ENCODE measurements at regions not wholly inside any gene's neighbourhood (a gene's known extent, or its start where the extent isn't known, plus 50 kb on each side); places are given as distances from the start of the nearest gene placed in this dataset.

- Histone ChIP-seq H3K36me3 (ENCODE audit: control insufficient read depth, insufficient read depth, low read length) (no peaks in the 10 kb centered on the region), H3K4me3 (ENCODE audit: low read length) (no peak overlapping the region), H3K27ac (ENCODE audit: low read length) (no peak overlapping the region), H3K9me3 (ENCODE audit: control insufficient read depth, insufficient read depth, low read length) (no peaks in the 10 kb centered on the region), H3K4me1 (ENCODE audit: control insufficient read depth, insufficient read depth, low read length) (no peaks in the 10 kb centered on the region), H3K27me3 (ENCODE audit: control insufficient read depth, insufficient read depth, low read length) (no peaks in the 10 kb centered on the region)
- no peak for DNase-seq
- Mint-ChIP-seq H3K36me3 (no peaks in the 10 kb centered on the region), H3K4me1 (no peaks in the 10 kb centered on the region), H3K27me3 (ENCODE audit: low read depth in 2 of 2) (peaks cover 25 to 31% of the 10 kb centered on the region in 2 donors), H3K4me3 (no peak overlapping the region), H3K9me3 (no peaks in the 10 kb centered on the region), H3K27ac (no peak overlapping the region)
- no peak for TF ChIP-seq CTCF (IDR thresholded peaks at IDR 0.05)
- intact Hi-C loops (cut with micrococcal nuclease) = no loop called here
- WGBS (ENCODE audit: insufficient coverage) = 98% methylated on average over 3 of the region's 6 CpGs
- no peak for ATAC-seq
These were observed 76.5 kb upstream of the CTTNBP2NL start for GRCh38 chr1:112319371-112320040.

- H3K27ac Mint-ChIP-seq = no peak overlapping the region
- H3K4me3 Mint-ChIP-seq = no peak overlapping the region
- TF ChIP-seq CTCF (IDR thresholded peaks at IDR 0.05) = no peak
- no peaks in the 10 kb centered on the region for H3K9me3 ChIP-seq (ENCODE audit: control insufficient read depth, insufficient read depth, low read length)
- no peaks in the 10 kb centered on the region for H3K36me3 Mint-ChIP-seq
- WGBS (ENCODE audit: insufficient coverage) = 77% methylated on average over 2 of the region's 2 CpGs
- ATAC-seq (no peak), DNase-seq (no peak)
- H3K4me3 ChIP-seq (ENCODE audit: low read length) = no peak overlapping the region
- H3K4me1 Mint-ChIP-seq = no peaks in the 10 kb centered on the region
- no peaks in the 10 kb centered on the region for H3K4me1 ChIP-seq (ENCODE audit: control insufficient read depth, insufficient read depth, low read length)
- intact Hi-C loops (cut with micrococcal nuclease) = no loop called here
- no peaks in the 10 kb centered on the region for H3K36me3 ChIP-seq (ENCODE audit: control insufficient read depth, insufficient read depth, low read length)
- H3K9me3 Mint-ChIP-seq = no peaks in the 10 kb centered on the region
- H3K27me3 ChIP-seq (ENCODE audit: control insufficient read depth, insufficient read depth, low read length) = no peaks in the 10 kb centered on the region
- H3K27me3 Mint-ChIP-seq (ENCODE audit: low read depth in 2 of 2) = peaks cover 25 to 31% of the 10 kb centered on the region in 2 donors
- H3K27ac ChIP-seq (ENCODE audit: low read length) = no peak overlapping the region
These were observed 76.0 kb upstream of the CTTNBP2NL start for GRCh38 chr1:112320058-112320457.

GRCh38 chr1:112322018-112322417 lies 74.0 kb upstream of the CTTNBP2NL start:
- Mint-ChIP-seq H3K9me3 (no peaks in the 10 kb centered on the region), H3K4me3 (no peak overlapping the region), H3K4me1 (no peaks in the 10 kb centered on the region), H3K27me3 (ENCODE audit: low read depth in 2 of 2) (peaks cover 32 to 40% of the 10 kb centered on the region in 2 donors), H3K36me3 (no peaks in the 10 kb centered on the region), H3K27ac (no peak overlapping the region)
- H3K27ac ChIP-seq (ENCODE audit: low read length) = no peak overlapping the region
- DNase-seq = no peak
- no peaks in the 10 kb centered on the region for H3K9me3 ChIP-seq (ENCODE audit: control insufficient read depth, insufficient read depth, low read length)
- WGBS (ENCODE audit: insufficient coverage) = 62% methylated on average over 7 of the region's 7 CpGs
- TF ChIP-seq CTCF (IDR thresholded peaks at IDR 0.05) = no peak
- ATAC-seq = no peak
- H3K4me3 ChIP-seq (ENCODE audit: low read length) = no peak overlapping the region
- H3K27me3 ChIP-seq (ENCODE audit: control insufficient read depth, insufficient read depth, low read length) = no peaks in the 10 kb centered on the region
- no peaks in the 10 kb centered on the region for H3K36me3 ChIP-seq (ENCODE audit: control insufficient read depth, insufficient read depth, low read length)
- intact Hi-C loops (cut with micrococcal nuclease) = no loop called here
- H3K4me1 ChIP-seq (ENCODE audit: control insufficient read depth, insufficient read depth, low read length) = no peaks in the 10 kb centered on the region

Measured in natural killer cell (primary cell).